ENCODE measurements at regions not wholly inside any gene's neighbourhood (a gene's known extent, or its start where the extent isn't known, plus 50 kb on each side); places are given as distances from the start of the nearest gene placed in this dataset.

- no peaks in the 10 kb centered on the region for H3K36me3 ChIP-seq (ENCODE audit: control insufficient read depth, insufficient read depth, low read length)
- H3K4me3 ChIP-seq (ENCODE audit: low read depth, low read length), result no peak overlapping the region
- no peak for DNase-seq (ENCODE audit: low read depth)
- TF ChIP-seq CTCF (IDR thresholded peaks at IDR 0.05; ENCODE audit: insufficient read depth, low read length, poor library complexity, severe bottlenecking), result no peak
- no peaks in the 10 kb centered on the region for H3K27me3 ChIP-seq (ENCODE audit: control insufficient read depth, insufficient read depth, low read length)
These were observed 262.9 kb downstream of the HNMT start for GRCh38 chr2:138227195-138227594.

GRCh38 chr2:138228101-138228500 lies 263.8 kb downstream of the HNMT start:
- TF ChIP-seq CTCF (IDR thresholded peaks at IDR 0.05; ENCODE audit: insufficient read depth, low read length, poor library complexity, severe bottlenecking), result no peak

GRCh38 chr2:138234265-138234664 lies 267.3 kb upstream of the SPOPL start:
- TF ChIP-seq CTCF (IDR thresholded peaks at IDR 0.05; ENCODE audit: insufficient read depth, low read length, poor library complexity, severe bottlenecking), result no peak

More at GRCh38 chr2:138228101-138228500, 263.8 kb downstream of the HNMT start:
- Histone ChIP-seq H3K27me3 (ENCODE audit: control insufficient read depth, insufficient read depth, low read length) (no peaks in the 10 kb centered on the region), H3K36me3 (ENCODE audit: control insufficient read depth, insufficient read depth, low read length) (no peaks in the 10 kb centered on the region), H3K4me3 (ENCODE audit: low read depth, low read length) (no peak overlapping the region)
- DNase-seq (ENCODE audit: low read depth), result no peak

GRCh38 chr2:138235041-138235440 lies 266.5 kb upstream of the SPOPL start:
- no peak for TF ChIP-seq CTCF (IDR thresholded peaks at IDR 0.05; ENCODE audit: insufficient read depth, low read length, poor library complexity, severe bottlenecking)
- no peaks in the 10 kb centered on the region for H3K36me3 ChIP-seq (ENCODE audit: control insufficient read depth, insufficient read depth, low read length)
- no peak for DNase-seq (ENCODE audit: low read depth)
- H3K4me3 ChIP-seq (ENCODE audit: low read depth, low read length), result no peak overlapping the region
- no peaks in the 10 kb centered on the region for H3K27me3 ChIP-seq (ENCODE audit: control insufficient read depth, insufficient read depth, low read length)

More at GRCh38 chr2:138234265-138234664, 267.3 kb upstream of the SPOPL start:
- no peak for DNase-seq (ENCODE audit: low read depth)
- no peaks in the 10 kb centered on the region for H3K36me3 ChIP-seq (ENCODE audit: control insufficient read depth, insufficient read depth, low read length)
- H3K4me3 ChIP-seq (ENCODE audit: low read depth, low read length), result no peak overlapping the region
- no peaks in the 10 kb centered on the region for H3K27me3 ChIP-seq (ENCODE audit: control insufficient read depth, insufficient read depth, low read length)

- Histone ChIP-seq H3K36me3 (ENCODE audit: control insufficient read depth, insufficient read depth, low read length) (no peaks in the 10 kb centered on the region), H3K27me3 (ENCODE audit: control insufficient read depth, insufficient read depth, low read length) (no peaks in the 10 kb centered on the region), H3K4me3 (ENCODE audit: low read depth, low read length) (no peak overlapping the region)
- DNase-seq (ENCODE audit: low read depth), result no peak
- no peak for TF ChIP-seq CTCF (IDR thresholded peaks at IDR 0.05; ENCODE audit: insufficient read depth, low read length, poor library complexity, severe bottlenecking)
These were observed 265.4 kb upstream of the SPOPL start for GRCh38 chr2:138236142-138236541.

GRCh38 chr2:138237667-138238384 lies 263.7 kb upstream of the SPOPL start:
- Histone ChIP-seq H3K4me3 (ENCODE audit: low read depth, low read length) (no peak overlapping the region), H3K36me3 (ENCODE audit: control insufficient read depth, insufficient read depth, low read length) (no peaks in the 10 kb centered on the region), H3K27me3 (ENCODE audit: control insufficient read depth, insufficient read depth, low read length) (no peaks in the 10 kb centered on the region)
- TF ChIP-seq CTCF (IDR thresholded peaks at IDR 0.05; ENCODE audit: insufficient read depth, low read length, poor library complexity, severe bottlenecking), result no peak
- no peak for DNase-seq (ENCODE audit: low read depth)
